Neuronal stem cell (in vitro differentiated cells): ENCODE measurements at regions not wholly inside any gene's neighbourhood (a gene's known extent, or its start where the extent isn't known, plus 50 kb on each side); places are given as distances from the start of the nearest gene placed in this dataset.

Experiments used
- DNase-seq: peaks from one replicate; pipeline ENCODE4 v3.0.0-alpha.2; 2013; ENCODE audit warnings: low spot score
- H2AFZ ChIP-seq: one replicate; pipeline ENCODE4 v1.6.1; 2013; ENCODE audit warnings: mild to moderate bottlenecking, low read length, inconsistent platforms
- H2AK5ac ChIP-seq: 2 replicates; pipeline ENCODE4 v1.6.1; 2013; ENCODE audit warnings: low read depth, mild to moderate bottlenecking, inconsistent platforms, low read length, moderate library complexity, mixed read lengths
- H2BK120ac ChIP-seq: 2 replicates; pipeline ENCODE4 v1.6.1; 2013; ENCODE audit warnings: low read depth, mild to moderate bottlenecking, inconsistent platforms, low read length, moderate library complexity, mixed read lengths
- H2BK12ac ChIP-seq: one replicate; pipeline ENCODE4 v1.6.1; 2013; ENCODE audit warnings: low read length, inconsistent platforms
- H2BK15ac ChIP-seq: 2 replicates; pipeline ENCODE4 v1.6.1; 2013; ENCODE audit warnings: mild to moderate bottlenecking, low read length, inconsistent platforms, mixed read lengths
- H2BK5ac ChIP-seq: one replicate; pipeline ENCODE4 v1.6.1; 2013; ENCODE audit warnings: inconsistent platforms, mild to moderate bottlenecking, low read length, moderate library complexity
- H3K14ac ChIP-seq: one replicate; pipeline ENCODE4 v1.6.1; 2013; ENCODE audit warnings: low read length, inconsistent platforms
- H3K18ac ChIP-seq: 2 replicates; pipeline ENCODE4 v1.6.1; 2013; ENCODE audit warnings: low read length, inconsistent platforms
- H3K23ac ChIP-seq: 2 replicates; pipeline ENCODE4 v1.6.1; 2013; ENCODE audit warnings: low read depth, mild to moderate bottlenecking, mixed read lengths, low read length, inconsistent platforms; ENCODE audit not compliant: poor library complexity
- H3K27ac ChIP-seq: replicated peaks from 3 replicates; pipeline ENCODE4 v1.5.1; 2013; ENCODE audit warnings: low read length, inconsistent platforms
- H3K27me3 ChIP-seq, 3 experiments: 2 replicates each; pipeline ENCODE4 v1.6.1; 2013; ENCODE audit warnings: low read length in 3 of 3, mild to moderate bottlenecking in 2 of 3, inconsistent platforms in 1 of 3, low read depth in 1 of 3, mixed read lengths in 1 of 3, moderate library complexity in 1 of 3; ENCODE audit not compliant: control insufficient read depth in 3 of 3, insufficient read depth in 3 of 3
- H3K36me3 ChIP-seq, 2 donors: replicated peaks in 1 of 2; 2 replicates each; pipeline ENCODE4 v1.6.1; 2013; ENCODE audit warnings: low read length in 2 of 2; ENCODE audit not compliant: control insufficient read depth in 2 of 2, insufficient read depth in 2 of 2
- H3K4ac ChIP-seq: 2 replicates; pipeline ENCODE4 v1.6.1; 2013; ENCODE audit warnings: inconsistent platforms, mild to moderate bottlenecking, low read length, moderate library complexity
- H3K4me1 ChIP-seq, 2 donors: 1 replicate in 1 of 2; 2 replicates in 1 of 2; pipeline ENCODE4 v1.6.1; 2013; ENCODE audit warnings: low read length in 2 of 2, low read depth in 1 of 2; ENCODE audit not compliant: control insufficient read depth in 2 of 2, insufficient read depth in 1 of 2
- H3K4me2 ChIP-seq: one replicate; pipeline ENCODE4 v1.6.1; 2013; ENCODE audit warnings: mild to moderate bottlenecking, low read length, inconsistent platforms; ENCODE audit not compliant: insufficient read depth, poor library complexity, severe bottlenecking
- H3K4me3 ChIP-seq, 2 donors: 2 replicates each; pipeline ENCODE4 v1.5.1; 2013; ENCODE audit warnings: low read length in 2 of 2, mild to moderate bottlenecking in 2 of 2, inconsistent platforms in 1 of 2, moderate library complexity in 1 of 2
- H3K79me1 ChIP-seq: one replicate; pipeline ENCODE4 v1.6.1; 2013; ENCODE audit warnings: low read depth, mild to moderate bottlenecking, inconsistent platforms, low read length, moderate library complexity
- H3K9ac ChIP-seq: one replicate; pipeline ENCODE4 v1.6.1; 2013; ENCODE audit warnings: mild to moderate bottlenecking, low read depth, low read length, inconsistent platforms; ENCODE audit not compliant: poor library complexity
- H3K9me3 ChIP-seq, 2 donors: replicated peaks in 1 of 2; 2 replicates each; pipeline versions ENCODE3 to v1.6.1; 2013; ENCODE audit warnings: low read length in 2 of 2, mild to moderate bottlenecking in 2 of 2, inconsistent platforms in 1 of 2, low read depth in 1 of 2, mixed read lengths in 1 of 2, moderate library complexity in 1 of 2; ENCODE audit not compliant: control insufficient read depth in 2 of 2, insufficient read depth in 1 of 2
- H4K8ac ChIP-seq: one replicate; pipeline ENCODE4 v1.6.1; 2013; ENCODE audit warnings: low read depth, mild to moderate bottlenecking, inconsistent platforms, low read length, moderate library complexity
- H4K91ac ChIP-seq: one replicate; pipeline ENCODE4 v1.6.1; 2013; ENCODE audit warnings: low read length, low read depth, mild to moderate bottlenecking, inconsistent platforms; ENCODE audit not compliant: poor library complexity
- WGBS, 2 donors: extraction: QIAGEN DNeasy Blood & Tissue Kit; methylation state at CpG; one replicate each; pipeline ENCODE4 v1.1.7; 2013; ENCODE audit warnings: missing lambda C conversion rate in 2 of 2, mixed read lengths in 1 of 2; ENCODE audit not compliant: insufficient read length in 2 of 2, insufficient replicate concordance in 1 of 2; ENCODE audit errors: extremely low coverage in 2 of 2; 5-methylcytosine and 5-hydroxymethylcytosine counted together

- no peak overlapping the region for H3K4me3 ChIP-seq
- H2BK12ac ChIP-seq = no peak overlapping the region
- no peaks in the 10 kb centered on the region for H3K4me1 ChIP-seq
- peaks cover 0 to 2% of the 10 kb centered on the region in 2 donors for H3K9me3 ChIP-seq
- H3K18ac ChIP-seq = no peak overlapping the region
- WGBS, 2 donors = no CpG with 5 or more reads among the region's 4 CpGs
- H3K79me1 ChIP-seq = no peaks in the 10 kb centered on the region
- H2BK5ac ChIP-seq = no peak overlapping the region
- no peak overlapping the region for H4K91ac ChIP-seq
- no peak overlapping the region for H3K23ac ChIP-seq
- no peak overlapping the region for H3K14ac ChIP-seq
- DNase-seq = no peak
- H3K27me3 ChIP-seq = no peaks in the 10 kb centered on the region
- H3K9ac ChIP-seq = no peak overlapping the region
- H2AFZ ChIP-seq = no peak overlapping the region
- no peak overlapping the region for H3K4me2 ChIP-seq
- no peaks in the 10 kb centered on the region for H3K36me3 ChIP-seq
- H4K8ac ChIP-seq = no peak overlapping the region
- H2BK15ac ChIP-seq = no peak overlapping the region
- H2AK5ac ChIP-seq = no peak overlapping the region
- no peak overlapping the region for H3K4ac ChIP-seq
- H3K27ac ChIP-seq = no peak overlapping the region
- no peak overlapping the region for H2BK120ac ChIP-seq
Observed at GRCh38 chr13:64808704-64809103, 2421.4 kb downstream of the PCDH9 start.

- Histone ChIP-seq H3K23ac (no peak overlapping the region), H3K27ac (no peak overlapping the region), H4K91ac (no peak overlapping the region), H2AFZ (no peak overlapping the region), H3K79me1 (no peaks in the 10 kb centered on the region), H2AK5ac (no peak overlapping the region), H2BK5ac (no peak overlapping the region), H3K4me2 (no peak overlapping the region), H2BK12ac (no peak overlapping the region), H3K14ac (no peak overlapping the region), H3K9me3 (no peaks in the 10 kb centered on the region), H3K36me3 (no peaks in the 10 kb centered on the region), H3K18ac (no peak overlapping the region), H2BK120ac (no peak overlapping the region), H2BK15ac (no peak overlapping the region), H3K27me3 (no peaks in the 10 kb centered on the region), H4K8ac (no peak overlapping the region), H3K9ac (no peak overlapping the region), H3K4me3 (no peak overlapping the region), H3K4ac (no peak overlapping the region), H3K4me1 (no peaks in the 10 kb centered on the region)
- no peak for DNase-seq
- WGBS, 2 donors = no CpG with 5 or more reads among the region's 4 CpGs
Observed at GRCh38 chr13:64801768-64802167, 2428.4 kb downstream of the PCDH9 start.

GRCh38 chr13:64798422-64798821, 2431.7 kb downstream of the PCDH9 start:
- H3K4me1 ChIP-seq = no peaks in the 10 kb centered on the region
- no peak overlapping the region for H3K23ac ChIP-seq
- H2AK5ac ChIP-seq = no peak overlapping the region
- no peaks in the 10 kb centered on the region for H3K79me1 ChIP-seq
- no peak overlapping the region for H3K14ac ChIP-seq
- WGBS, 2 donors = no CpG with 5 or more reads among the region's 4 CpGs
- no peak overlapping the region for H3K4me2 ChIP-seq
- H3K18ac ChIP-seq = no peak overlapping the region
- no peak overlapping the region for H3K4ac ChIP-seq
- no peak overlapping the region for H4K8ac ChIP-seq
- no peak overlapping the region for H3K9ac ChIP-seq
- H3K27me3 ChIP-seq = no peaks in the 10 kb centered on the region
- no peak overlapping the region for H2AFZ ChIP-seq
- no peak overlapping the region for H2BK12ac ChIP-seq
- DNase-seq = no peak
- H2BK5ac ChIP-seq = no peak overlapping the region
- H3K4me3 ChIP-seq = no peak overlapping the region
- no peak overlapping the region for H3K27ac ChIP-seq
- no peak overlapping the region for H2BK15ac ChIP-seq
- H3K9me3 ChIP-seq = no peaks in the 10 kb centered on the region
- no peak overlapping the region for H4K91ac ChIP-seq
- no peak overlapping the region for H2BK120ac ChIP-seq
- H3K36me3 ChIP-seq = no peaks in the 10 kb centered on the region

- Histone ChIP-seq H4K91ac (no peak overlapping the region), H3K9me3 (no peaks in the 10 kb centered on the region), H2BK15ac (no peak overlapping the region), H3K4me3 (no peak overlapping the region), H2AK5ac (no peak overlapping the region), H3K27ac (no peak overlapping the region), H3K27me3 (no peaks in the 10 kb centered on the region), H4K8ac (no peak overlapping the region), H3K36me3 (no peaks in the 10 kb centered on the region), H3K9ac (no peak overlapping the region), H2AFZ (no peak overlapping the region), H2BK120ac (no peak overlapping the region), H3K14ac (no peak overlapping the region), H3K4me2 (no peak overlapping the region), H2BK5ac (no peak overlapping the region), H3K18ac (no peak overlapping the region), H2BK12ac (no peak overlapping the region), H3K79me1 (no peaks in the 10 kb centered on the region), H3K23ac (no peak overlapping the region), H3K4ac (no peak overlapping the region), H3K4me1 (no peaks in the 10 kb centered on the region)
- DNase-seq = no peak
- no CpG with 5 or more reads among the region's 3 CpGs for WGBS, 2 donors
Observed at GRCh38 chr13:64793592-64793991, 2436.5 kb downstream of the PCDH9 start.
